ENCODE measurements at regions not wholly inside any gene's neighbourhood (a gene's known extent, or its start where the extent isn't known, plus 50 kb on each side); places are given as distances from the start of the nearest gene placed in this dataset.

DNA sequence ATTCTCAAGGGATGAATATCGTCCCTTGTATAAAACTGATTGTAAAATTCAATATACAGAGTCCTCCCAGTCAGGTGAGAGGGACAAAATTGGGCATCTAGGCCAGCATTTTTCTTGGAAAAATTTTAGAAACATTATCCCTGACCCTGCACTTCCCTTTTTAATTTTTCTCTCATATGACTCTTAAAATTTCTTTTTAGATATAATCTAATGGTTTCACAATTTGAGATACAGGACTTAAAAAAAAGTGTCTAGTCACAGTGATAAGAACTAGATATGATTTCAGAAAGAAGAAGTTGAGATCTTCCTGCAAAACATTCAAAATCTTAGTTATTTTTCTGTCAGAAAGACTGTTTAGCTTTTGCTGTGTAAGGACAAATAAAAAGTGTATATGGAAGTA lies 270.8 kb upstream of the PPFIA2 start:
- DNase-seq = no peak

DNA sequence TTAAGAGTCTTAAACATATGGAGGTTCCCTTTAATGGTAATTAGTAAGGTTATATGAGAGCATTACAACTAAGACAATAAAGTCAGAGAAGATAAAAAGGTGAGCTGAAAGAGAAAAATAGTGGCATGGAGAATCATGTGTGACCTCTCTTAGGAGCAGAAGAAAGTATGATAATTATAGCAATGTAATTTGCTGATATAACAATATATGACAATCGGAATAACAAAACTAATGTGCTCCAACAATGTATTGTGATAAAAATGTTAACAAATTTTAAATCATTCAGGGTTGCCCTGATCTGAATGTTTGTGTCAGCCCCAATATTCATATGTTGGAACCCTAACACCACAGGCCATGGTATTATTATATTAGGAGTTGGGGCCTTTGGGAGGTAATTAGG lies 269.6 kb upstream of the PPFIA2 start:
- no peak for DNase-seq

DNA sequence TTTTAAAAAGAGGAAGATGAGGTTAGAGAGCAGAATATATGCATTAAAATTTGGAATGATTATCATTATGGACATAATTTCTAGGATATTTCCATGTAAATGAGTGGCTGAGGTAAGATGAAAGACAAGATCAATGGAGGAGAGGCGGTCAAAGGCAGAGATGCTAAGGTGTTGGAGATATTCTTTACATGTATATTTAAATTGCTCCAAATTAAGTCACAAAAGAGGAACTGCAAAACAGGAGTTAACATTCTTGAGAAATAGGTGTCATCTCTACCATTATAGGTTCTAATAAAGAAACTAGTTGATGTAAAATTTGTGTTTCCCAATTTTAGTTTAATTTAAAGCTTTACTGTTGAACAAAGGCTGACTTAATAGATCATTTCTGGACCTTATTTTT lies 268.5 kb upstream of the PPFIA2 start:
- DNase-seq = no peak

DNA sequence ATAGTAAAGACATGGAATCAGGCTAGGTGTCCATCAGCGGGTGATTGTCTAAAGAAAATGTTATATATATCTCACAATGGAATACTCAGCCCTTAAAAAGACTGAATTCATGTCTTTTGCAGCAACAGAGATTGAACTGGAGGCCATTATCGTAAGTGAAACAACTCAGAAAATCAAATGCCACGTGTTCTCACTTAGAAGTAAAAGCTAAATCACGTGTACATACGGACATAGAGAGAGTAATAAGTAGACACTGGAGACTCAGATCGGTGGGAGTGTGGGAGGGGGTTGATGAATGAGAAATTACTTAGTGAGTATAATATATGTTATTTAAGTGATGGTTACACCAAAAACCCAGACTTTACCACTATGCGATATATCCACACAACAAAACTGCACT lies 266.3 kb upstream of the PPFIA2 start:
- no peak for DNase-seq

DNA sequence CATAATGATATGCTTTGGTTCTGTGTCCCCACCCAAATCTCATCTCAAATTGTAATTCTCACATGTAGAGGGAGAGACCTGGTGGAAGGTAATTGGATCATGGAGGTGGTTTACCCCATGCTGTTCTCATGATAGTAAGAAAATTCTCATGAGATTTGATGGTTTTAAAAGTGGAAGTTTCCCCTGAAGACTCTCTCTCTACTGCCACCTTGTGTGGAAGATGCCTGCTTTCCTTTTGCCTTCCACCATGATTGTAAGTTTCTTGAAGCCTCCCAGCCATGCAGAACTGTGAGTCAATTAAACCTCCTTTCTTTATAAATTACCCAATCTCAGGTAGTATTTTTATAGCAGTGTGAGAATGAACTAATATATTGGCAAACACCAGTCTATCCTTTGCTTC lies 260.4 kb upstream of the PPFIA2 start:
- DNase-seq = no peak

DNA sequence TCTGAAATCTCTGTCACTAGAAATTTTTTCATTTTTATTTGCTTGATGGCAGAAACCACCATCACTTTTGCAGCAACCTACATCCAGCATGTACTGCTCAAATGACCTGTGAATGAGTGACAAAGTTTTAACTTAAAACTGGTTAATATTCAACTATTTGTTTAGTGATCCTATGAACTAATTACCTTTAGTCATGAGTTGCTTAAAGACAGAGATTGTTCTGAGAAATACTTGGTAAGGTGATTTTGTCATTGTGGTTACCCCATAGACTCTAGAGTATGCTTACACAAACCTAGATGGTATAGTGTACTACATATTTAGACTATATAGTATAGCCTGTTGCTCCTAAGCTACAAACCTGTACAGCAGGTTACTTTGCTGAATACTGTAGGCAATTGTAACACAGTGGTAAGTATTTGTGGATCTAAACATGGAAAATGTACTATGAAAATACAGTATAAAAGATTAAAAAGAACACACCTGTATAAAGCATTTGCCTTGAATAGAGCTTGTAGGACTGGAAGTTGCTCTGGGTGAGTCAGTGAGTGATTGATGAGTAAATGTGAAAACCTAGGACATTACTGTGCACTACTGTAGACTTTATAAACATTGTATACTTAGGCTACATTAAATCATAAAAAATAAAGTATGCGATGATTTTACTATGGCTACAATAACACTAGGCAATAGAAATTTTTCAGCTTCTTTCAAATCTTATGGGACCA lies 256.6 kb upstream of the PPFIA2 start:
- DNase-seq = no peak

DNA sequence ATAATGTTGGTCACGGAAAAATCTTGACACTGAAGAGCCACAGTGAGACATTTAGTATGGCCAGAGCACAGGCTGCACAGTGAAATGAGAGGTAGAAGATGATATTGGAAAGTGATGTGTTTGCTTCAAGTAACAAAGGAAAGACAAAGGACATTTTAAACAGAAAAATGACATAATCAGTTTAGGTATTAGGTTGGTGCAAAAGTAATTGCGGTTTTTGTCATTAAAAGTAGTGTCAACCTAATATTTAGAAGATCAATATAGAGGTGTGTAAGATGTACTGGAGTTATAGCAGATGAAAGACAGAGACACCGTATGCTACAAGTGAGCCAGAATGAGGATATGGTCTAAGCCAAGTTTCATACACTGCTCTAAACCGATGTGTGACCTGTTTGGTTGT lies 253.0 kb upstream of the PPFIA2 start:
- DNase-seq = no peak

DNA sequence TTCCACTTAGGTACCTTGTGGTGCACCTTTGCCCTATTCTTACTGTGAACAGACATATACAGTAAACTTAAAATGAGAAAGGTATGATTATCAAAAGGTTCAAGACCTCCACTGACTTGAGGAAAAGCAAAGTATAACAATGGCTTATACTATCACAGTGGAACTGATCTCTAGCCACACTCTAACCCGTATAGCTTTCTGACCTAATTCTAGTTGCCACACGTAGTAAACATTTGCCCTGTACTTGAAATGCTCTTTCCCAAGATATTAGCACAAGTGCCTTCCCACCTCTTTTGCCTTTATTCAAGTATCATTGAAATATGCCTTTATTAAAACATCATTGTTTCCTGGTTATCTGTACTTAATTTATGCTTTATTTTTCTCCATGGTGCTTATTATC lies 250.4 kb upstream of the PPFIA2 start:
- DNase-seq = no peak

DNA sequence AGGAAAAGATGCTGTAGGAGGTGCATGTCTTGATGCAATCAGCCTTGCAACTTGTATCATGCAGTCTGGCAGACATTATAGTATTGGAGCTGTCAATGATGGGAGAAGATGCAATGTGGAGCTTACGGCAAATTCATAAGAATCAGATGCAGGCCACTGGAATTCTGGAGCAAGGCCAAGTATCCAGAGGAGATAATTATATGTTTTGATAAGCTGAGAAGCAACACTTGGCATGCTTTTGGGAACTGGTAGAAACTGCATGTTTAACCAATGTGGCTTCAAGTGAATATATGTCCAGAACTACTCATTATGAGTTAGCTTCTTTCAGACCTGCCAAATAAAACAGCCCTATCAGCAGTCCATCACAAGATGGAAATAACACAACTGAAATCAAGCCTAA lies 249.1 kb upstream of the PPFIA2 start:
- DNase-seq = no peak

DNA sequence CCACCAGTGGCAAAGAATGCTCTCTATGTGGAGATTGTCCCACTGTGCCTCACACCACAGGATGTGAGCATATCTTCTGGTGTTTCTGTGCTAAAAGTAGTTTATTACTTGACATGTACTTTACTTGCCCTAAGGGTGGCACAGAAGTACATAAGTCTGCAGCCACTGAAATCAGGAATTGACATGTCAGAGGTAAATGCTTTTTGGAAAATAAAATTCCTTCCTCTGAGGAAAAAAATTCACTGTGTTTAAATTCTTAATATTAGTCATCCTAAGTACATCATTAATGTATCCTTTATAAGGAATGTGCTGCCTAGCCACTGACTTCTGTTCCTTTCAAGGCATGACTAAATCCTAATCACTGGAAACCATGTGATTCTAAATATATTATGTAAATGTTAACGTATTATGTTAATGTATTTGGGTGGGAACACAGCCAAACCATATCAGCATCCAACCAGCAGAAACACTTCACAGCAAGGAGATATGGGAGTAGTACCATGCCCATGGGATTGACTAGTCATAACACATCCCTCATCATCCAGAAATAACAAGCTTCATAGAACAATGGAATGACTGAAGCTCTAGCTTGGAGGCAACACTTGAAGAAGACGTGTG lies 239.7 kb upstream of the PPFIA2 start:
- no peak for DNase-seq

DNA sequence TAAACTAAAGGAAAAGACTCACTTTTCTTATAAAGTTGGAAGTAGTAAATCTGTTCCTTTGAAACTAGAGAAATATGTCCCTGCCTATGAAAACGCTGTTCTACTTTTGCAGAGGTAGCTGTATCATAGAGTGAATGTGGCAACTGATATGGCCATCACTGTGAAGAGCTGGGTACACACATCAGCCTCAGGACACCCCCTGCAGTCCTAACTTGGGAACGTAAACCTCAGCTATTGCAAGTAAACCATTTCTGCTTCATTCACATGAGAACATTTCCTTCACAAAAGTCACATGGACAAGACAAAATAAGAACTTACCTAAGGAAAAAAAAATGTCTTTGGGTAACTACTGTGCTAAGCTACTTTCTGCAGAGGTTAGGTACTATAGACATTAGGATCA lies 233.3 kb upstream of the PPFIA2 start:
- DNase-seq = peak; percentile 9

DNA sequence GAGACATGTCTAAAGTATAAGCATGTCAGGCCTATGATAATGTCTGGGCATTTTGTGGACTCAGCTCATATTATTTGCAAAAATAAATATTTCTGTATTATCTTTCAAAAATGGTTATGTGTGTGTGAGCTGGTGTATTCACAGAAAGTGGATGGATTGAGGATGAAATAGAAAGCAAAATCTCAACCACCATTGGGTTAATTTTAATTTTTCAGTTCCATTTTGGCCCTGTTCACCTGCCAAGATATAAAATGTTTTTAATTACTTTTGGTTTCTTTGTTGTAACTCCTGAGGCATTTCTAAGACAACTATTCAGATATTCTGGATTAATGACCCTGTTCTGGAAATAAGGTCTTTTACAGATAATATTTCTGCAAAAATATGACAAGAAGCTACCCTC lies 232.7 kb upstream of the PPFIA2 start:
- DNase-seq = no peak

DNA sequence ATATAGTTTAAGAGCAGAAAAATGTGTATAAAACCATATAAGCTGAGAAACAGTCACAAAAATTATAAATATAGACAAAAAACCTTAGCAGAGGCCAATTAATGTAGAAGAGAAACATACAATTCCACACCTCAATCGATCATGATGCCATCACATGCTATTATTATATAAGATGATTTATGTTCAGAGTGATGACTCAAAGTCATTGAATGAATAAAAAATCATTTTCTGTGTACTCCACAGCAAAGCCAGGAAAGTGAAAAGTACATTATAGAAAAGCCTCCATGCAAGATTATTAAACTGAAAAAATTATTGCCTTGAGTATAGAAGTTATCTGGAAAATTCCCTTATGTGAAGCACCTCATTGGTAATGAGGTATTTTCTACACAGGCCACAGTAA lies 229.2 kb upstream of the PPFIA2 start:
- DNase-seq = no peak

DNA sequence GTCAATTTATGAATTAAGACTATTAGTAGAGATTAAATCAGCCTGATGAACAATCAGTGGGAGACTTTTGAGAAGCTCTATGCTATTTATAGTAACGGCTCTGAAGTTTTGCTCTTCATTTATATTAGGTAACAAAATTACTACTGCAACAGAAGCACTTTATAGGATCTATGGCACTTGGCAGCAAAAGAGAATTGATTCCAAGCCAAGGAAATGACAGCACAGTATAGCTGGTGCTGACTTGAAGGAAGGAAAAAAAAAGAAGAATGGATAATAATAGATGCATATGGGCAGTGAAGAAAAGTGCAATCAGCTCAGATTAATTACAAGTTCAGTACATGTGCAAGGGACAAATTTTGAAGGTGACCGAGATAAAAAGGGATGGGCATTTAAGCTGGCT lies 228.2 kb upstream of the PPFIA2 start:
- DNase-seq = no peak

DNA sequence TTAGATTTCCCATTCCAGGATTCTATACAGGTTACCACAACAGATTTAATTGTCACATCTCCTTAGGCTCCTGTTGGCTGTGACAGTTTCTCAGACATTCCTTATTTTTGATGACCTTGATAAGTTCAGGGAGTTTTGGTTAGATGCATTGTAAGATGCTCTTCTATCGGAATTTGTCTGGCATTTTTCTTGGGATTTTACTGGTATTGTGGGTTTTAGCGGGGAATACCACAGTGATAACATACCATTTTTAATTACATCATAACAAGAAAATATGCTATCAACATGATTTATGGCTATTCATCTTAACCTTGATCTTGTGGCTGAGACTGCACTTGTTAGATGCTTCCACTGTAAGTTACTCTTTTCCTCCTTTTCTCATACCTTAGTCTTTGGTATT lies 217.5 kb upstream of the PPFIA2 start:
- no peak for DNase-seq

DNA sequence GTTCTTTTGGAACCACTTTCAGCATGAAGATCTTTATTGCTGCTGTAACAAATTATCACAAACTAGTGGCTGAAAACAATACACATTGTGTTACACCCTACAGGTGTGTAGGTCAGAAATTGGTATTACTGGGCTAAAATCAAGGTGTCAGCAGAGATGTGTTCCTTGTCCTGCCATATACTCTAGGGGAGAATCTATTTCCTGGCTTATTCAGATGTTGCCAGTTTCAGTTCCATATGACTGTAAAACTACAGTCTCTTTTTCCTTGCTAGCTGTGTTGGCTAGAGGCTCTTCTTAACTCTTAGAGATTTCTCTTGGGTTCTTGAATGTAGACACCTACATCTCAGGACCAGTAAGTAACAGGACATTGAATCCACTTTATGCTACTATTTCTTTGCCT lies 215.6 kb upstream of the PPFIA2 start:
- no peak for DNase-seq

DNA sequence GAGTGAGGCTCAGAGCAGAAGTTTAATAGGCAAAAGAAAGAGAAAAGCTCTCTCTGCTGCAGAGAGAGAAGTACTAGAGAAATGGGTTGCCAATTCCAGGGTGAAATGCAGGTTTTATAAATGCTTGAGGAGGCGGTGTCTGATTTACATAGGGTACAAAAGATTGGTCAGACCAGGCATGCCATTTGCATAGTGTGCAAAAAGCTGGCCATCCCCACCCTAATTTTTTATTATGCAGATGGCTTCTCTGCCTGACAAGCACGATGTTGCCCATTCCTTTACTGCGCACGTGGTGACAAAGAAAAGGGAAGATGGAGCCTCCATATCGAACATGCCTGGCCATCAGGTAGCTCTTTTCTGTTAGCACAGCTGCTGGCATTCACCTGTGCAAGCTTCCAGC lies 209.3 kb upstream of the PPFIA2 start:
- no peak for DNase-seq

DNA sequence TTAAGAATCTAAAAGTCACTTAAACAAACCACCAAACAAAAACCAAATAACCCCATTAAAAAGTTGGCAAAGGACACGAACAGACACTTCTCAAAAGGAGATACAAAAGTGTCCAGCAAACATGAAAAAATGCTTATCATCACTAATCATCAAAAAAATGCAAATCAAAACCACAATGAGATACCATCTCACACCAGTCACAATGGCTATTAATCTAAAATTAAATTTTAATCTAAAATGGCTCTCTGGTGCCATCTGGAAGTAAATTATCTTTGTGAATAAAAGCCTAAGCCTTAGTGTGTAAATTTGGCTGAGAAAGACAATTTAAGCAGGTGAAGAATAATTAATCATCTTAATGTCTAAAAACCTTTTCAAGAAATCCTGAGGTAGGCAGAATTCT lies 204.5 kb upstream of the PPFIA2 start:
- no peak for DNase-seq

DNA sequence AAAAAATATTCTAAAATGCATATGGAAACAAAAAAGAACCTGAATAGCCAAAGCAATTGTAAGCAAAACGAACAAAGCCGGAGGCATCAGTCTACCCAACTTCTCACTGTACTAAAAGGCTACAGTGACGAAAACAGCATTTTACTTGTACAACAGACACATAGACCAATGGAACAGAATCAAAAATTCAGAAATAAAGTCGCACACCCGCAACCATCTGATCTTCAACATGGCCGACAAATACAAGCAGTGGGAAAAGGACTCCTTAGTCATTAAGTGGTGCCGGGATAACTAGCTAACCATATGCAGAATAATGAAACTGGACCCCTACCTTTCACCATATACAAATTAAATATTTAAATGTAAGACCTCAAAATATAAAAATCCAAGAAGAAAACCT lies 203.9 kb upstream of the PPFIA2 start:
- DNase-seq = no peak

DNA sequence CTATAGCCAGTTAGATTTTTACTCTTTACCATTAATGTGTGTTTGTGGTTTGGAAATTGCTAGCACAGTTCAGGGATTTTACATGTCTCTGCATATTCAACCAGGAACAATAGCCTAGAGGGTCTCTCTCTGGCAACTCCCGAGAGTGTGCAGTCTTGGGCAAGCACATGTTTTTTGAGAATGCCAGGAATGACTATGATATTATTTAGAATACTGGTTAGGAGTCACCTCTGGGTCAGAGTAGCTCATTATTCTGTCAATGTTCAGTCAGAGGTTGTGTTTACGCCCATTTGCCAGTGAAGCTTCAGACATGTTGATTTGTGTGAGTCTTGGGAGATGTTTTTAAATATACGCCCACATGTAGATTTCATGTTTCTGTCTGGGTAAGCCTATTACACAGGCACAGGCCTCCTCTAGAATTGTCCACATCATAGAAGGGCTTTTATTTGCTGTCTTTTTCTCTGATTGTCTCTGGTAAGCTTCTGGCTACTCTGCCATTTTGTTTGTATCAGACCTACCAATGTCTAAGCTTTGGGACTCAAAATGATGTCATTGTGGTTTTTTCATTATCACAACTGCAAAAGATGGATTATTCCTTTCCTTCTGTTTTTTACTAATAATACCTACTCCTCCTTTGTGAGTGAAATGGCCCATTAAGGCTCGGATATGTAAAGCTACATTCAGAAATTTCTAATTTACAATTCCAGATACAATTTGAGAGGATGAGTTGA lies 203.1 kb upstream of the PPFIA2 start:
- no peak for DNase-seq

DNA sequence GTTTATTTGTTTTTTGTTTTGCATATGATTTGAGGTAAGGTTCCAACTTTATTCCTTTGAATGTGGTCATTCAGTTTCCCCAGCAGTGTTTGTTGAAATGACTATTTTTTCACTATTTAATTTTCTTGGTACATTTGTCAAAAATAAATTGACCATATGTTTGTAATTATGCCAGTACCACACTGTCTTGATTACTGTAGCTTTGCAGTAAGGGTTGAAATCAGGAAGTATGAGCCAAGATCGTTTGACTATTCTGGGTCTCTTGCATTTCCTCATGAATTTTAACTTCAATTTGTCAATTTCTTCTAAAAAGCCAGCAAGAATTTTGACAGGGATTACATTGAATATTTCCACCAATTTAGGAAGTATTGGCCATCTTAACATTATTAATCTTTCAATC lies 199.3 kb upstream of the PPFIA2 start:
- no peak for DNase-seq

DNA sequence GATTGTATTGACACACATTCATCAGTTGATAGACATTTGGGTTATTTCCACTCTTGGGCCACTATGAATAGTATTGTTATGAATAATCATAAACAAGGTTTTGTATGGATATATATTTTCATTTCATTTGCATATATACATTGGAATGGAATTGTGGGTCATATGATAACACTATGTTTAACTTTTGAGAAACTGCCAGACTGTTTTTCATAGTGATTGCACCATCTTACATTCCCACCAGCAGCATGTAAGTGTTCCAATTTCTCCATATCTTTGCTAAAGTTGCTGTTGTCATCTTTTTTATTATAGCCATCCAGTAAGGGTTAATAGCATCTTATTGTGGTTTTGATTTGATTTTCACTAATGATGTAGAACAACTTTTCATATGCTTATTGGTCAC lies 198.5 kb upstream of the PPFIA2 start:
- DNase-seq = no peak

DNA sequence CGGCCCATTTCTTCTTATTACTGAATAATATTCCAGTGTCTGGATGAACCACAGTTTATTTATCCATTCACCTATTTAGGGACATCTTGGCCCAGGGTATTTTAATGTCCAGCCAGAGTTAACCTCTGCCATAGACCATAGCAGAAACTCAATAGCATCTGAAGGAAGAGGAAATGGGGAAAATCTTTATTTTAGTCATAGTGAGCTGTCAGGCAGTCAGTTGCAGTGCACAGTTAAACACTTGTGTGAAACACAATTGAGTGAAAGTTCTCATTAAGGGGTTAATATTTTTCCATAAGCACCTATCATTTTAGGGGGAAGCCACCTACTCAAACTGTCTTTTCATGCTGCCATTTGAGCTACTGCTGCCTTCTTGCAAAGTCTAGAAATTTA lies 197.3 kb upstream of the PPFIA2 start:
- no peak for DNase-seq

DNA sequence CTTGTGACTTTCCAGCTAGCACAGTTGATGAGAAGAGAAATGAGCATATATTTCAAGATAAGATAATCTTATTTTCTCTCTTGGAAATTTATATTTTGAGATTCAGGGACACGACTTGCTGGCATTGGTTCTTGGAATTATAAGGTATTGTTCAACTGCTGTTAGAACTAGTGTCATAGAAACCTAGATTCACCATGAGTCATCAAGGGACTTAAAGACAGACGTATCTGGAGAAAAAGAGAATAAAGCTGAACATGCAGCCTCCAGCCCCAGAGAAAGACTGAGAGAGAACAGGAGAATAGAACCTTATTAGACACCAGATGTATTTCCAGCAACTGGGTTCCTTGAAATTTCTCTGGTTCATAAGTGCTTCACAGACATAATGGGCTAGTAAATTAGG lies 194.4 kb upstream of the PPFIA2 start:
- no peak for DNase-seq

DNA sequence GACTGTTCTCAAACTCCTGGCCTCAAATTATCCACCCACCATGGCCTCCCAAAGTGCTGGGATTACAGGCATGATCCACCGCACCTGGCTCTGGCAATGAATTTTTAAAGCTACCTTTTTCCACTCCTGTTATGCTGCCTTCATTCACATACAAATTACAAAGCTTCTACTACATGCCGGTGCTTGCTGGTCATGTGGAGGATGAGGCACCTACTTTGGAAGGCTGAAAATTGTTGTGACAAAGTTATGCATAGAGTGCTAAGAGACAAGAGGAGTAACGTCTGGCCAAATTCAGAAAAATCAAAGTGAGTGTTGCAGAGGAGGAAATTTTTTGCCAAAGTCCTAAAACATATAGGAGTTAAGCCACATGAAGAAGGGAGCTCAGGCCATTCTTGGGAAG lies 191.7 kb upstream of the PPFIA2 start:
- no peak for DNase-seq

Data from retina (tissue), 1 donor.